HG03575 (cell line): ENCODE measurements at regions not wholly inside any gene's neighbourhood (a gene's known extent, or its start where the extent isn't known, plus 50 kb on each side); places are given as distances from the start of the nearest gene placed in this dataset.

Source experiments
- ATAC-seq: cut with Tn5 transposase; IDR thresholded peaks from one replicate; pipeline ENCODE4 v1.9.1; 2021; ENCODE audit not compliant: unreplicated experiment, insufficient number of reproducible peaks, low FRiP score; ENCODE audit errors: extremely low read depth

DNA sequence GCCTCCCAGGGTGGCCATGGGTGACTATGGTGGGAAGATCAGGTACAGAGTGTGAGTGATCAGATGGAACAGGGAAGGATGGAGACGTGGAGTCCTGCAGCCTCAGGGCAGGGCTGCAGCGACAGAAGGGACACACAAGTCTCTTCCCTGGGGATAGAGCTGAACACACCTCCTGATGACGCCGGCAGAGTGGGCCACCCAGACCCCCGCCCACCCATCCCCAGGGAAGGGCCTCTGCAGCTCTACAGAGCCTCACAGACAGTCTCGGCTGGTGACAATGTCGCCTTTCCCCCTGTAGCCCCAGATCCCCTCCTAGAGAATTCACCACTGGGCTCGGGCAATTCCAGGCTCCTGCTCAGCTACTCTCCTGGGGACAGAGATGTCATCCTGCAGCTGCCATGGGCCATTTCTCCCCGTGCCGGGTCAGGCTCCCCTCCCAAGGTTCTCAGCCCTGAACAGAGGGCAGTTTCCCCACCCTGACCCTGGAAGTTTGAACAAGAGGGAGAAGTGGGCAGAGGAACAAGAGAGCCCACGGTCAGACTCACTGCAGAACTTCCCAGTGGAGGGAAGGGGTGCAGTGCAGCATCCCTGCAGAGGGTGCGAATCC, 115.7 kb downstream of the NCOR2 start:
- ATAC-seq, result no peak

DNA sequence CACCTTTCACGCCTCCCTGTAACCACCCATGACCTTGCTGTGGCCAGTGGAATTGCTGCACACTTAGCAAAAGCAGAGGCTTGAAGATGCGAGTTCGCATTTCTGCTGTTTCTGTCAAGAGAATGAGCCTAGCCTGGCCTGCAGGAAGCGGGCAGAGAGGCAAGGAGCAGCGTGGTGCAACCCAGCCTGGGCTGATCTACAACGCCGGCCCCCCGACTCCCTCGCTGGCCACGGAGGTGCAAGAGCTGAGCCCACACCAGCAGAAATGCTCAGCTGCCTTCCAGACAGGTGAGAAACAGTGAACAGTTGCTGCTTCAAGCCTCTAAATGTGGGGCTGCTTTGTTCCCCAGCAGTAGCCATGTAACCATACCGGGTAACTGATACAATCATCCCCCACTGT, 116.4 kb downstream of the NCOR2 start:
- no peak for ATAC-seq

DNA sequence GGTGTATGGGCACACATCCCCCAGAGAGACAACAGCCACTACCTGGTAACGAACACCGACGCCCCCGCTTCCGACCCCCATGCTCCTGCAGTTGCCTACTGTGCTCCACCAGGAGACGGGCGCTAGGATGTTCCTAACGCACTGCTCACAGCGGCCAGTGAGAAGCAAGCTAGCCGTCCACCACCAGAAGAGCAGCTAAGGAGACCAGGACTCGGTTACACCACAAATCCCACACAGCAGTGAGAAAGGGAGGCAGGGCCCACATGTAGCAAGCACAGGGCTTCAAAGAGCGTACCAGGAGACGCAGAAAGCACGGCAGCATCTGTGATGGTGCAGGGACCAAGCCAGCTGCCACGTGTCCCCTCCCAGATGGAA, 117.0 kb downstream of the NCOR2 start:
- ATAC-seq, result no peak

DNA sequence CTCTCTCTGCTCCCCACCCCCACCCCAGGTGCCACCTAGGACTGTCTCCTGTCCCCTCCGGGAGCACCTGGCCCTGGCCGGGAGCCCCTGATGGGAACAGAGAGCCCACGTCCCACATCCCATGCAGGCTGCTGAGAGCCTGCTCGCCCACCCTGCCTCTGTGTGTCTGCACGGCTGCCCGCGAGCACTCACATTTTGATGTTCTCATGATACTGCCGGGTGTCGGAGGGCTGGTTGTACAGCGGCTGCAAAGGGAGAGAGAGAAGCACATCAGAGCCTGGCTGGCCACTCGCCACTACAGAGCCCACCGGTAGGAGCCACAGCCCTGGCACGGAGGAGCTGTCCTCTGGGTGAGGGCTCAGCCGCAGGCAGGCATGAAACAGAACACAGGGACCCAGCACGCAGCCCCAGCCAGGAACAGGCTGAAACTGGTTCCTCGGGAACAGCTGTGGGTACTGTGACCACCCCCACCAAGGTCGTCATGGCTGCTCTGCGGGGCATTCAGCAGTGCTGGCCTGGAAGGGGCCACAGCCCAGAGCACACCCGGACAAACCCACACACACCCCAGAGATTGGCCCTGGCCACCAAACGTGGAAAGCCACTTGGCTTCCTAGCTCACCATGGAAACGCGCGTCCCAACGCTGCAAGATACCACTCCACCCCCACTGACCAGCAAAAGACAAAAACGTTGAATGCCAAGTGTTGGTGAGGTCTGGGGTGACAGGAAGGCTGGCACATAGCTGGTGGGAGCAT, 117.6 kb downstream of the NCOR2 start:
- no peak for ATAC-seq

DNA sequence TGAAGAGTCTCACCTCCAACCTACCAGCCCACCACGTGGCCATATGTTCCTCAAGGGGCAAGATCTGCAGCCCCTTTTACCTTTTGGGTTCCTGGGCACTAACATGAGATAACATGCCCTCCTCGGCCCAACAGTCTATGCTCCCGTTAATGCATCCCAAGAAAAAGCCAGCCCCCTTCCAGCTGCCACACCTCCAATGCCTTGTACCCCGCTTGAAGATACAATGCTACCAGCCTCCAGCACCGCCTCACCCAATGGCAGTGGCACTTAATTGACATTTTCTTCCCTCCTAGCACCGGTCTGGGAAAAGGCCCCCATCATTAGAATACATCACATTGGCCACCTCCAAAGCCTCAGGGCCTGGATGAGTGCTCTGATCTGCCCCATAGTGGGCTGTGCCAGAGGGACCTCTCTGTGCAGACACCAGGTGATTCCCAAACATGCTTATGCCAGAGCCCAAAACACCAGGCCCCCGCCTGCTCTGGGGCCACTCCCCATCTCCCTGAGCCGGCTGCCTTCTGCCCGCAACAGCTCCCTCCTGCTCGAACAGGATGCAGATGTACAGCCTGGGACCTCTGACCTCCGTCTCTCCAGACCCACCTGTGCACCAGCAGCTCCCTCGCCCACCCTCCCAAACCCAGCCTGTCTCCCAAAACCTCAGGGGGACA, 118.3 kb downstream of the NCOR2 start:
- no peak for ATAC-seq

DNA sequence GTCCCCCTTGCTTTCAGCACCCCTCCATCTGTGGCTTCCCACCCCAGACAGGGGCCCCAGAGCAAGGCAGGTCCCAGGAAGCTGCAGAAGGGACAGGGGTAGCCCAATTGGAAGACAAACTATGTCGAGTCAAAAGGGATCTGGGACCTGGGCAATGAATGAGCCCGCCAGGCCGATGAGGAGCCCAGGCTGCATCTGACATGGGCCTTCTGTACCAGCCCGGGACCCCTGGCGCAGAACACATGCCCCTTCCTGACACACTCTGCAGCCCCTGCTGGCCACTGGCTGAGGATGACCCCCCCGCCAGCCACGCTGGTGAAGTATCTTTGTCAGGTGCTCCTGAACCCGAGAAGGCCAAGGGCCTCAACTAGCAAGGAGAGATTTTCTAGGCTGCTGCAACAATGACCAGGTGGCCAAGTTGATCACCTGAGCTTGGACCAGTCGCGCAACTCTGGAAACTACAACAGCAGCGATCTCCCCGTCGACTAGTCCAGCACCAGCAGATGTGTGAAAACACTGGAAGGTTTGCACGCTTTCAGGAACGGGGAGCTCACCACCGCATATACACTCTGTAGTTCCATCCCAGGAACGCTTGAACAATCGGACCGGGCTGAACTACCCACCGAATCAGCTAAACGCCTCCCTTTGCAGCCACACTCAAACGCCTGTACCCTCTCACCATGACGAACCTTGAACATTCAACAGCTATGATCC, 119.0 kb downstream of the NCOR2 start:
- no peak for ATAC-seq

DNA sequence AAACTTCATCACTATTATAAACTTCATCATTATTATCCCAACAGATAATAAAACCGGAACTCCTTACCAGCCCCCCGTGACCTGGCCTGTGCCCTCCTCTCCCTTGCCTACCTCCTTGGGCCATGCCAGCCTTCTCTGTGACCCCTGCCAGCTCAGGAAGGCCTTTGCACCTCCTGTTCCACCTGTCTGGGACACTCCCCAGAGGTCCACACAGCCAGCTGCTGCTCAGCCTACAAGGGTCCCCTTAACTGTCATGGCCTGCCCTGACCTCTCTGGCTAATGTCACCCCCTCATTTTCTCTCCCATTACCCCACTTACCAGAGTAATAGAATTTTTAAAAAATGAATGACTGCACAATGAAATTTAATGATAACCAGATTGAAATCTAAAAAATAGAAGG, 121.0 kb downstream of the NCOR2 start:
- no peak for ATAC-seq

DNA sequence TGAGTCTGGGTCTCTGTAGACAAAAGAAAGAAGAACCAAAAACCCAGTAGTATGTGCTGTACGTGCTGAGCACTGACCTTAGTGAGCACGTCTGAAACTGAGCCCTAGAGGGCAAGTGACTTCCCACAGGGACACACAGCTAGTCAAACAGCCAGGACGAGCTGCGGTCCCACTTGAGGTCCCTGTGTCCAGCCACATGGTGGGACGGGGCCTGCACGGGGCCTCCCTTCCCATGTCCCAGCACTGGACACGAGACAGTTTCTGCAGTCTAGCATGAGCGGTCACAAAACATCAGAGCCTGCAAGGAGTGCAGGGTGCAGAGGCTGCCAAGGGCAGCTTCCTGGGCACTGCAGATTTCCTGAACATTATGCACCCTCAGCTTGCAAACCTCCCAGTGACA, 121.6 kb downstream of the NCOR2 start:
- no peak for ATAC-seq

DNA sequence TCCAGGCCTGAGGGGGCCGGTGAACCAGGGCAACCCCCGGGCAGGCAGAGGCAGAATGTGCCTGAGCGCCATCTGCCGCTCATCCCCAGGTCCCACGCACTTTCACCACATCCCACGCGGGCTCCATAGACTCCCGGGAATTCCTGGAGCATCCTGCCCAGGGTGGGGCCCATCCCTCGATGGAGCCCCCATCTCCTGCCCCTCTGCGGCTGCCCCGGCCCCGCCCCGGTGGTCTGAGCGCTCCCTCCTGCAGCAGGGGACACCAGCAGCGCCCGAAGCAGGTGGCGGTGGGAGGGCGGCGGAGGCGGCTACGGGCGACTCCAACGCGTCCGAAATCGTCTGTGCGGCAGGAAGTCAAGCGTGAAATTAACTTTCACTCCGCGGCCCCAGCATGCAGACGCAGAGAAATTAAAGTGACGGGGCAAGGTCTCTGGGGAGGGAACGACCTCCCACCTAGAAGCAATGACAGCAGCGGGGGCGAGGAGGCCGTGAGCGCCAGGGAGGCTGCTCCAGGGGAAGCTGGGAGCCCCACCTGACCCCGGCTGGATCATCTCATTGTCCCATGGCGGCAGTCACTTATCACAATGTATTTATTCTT, 122.2 kb downstream of the NCOR2 start:
- ATAC-seq, result no peak

DNA sequence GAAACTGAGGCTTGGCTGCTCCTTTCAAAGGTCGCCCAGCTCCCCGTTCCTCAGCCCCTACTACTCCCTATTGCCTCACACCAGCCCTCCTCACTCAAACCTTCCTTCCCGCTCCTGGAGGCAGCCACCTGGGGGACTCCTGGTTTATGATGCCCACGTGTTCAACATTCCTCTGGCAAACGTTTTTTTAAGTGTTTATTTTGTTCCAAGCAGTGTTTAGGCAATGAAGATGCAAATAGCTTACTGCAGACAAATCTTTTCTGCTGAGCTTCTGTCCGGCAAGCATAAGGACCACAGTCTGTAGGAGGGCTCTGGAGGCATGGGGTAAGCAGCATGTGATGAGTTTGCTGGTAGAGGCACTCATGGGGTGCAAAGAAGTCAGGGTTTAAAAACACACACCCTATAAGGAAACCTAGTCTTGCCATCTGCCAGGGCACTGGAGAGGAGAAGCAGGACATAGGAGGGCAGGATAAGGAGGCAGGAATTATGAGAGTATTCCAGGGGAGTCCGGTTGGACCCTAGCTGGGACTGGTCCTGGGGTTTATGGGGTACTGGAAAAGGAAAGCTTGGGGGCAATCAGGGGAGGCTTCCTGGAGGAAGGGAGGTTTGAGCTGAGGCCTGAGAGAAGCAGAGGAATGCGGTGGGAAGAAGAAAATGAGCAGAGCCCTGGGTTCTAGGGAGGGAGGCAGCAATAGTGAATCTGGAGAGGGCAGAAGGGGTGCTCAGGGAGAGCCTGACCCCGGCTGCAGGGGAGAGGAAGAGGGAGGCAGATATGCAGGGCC, 123.3 kb downstream of the NCOR2 start:
- no peak for ATAC-seq

DNA sequence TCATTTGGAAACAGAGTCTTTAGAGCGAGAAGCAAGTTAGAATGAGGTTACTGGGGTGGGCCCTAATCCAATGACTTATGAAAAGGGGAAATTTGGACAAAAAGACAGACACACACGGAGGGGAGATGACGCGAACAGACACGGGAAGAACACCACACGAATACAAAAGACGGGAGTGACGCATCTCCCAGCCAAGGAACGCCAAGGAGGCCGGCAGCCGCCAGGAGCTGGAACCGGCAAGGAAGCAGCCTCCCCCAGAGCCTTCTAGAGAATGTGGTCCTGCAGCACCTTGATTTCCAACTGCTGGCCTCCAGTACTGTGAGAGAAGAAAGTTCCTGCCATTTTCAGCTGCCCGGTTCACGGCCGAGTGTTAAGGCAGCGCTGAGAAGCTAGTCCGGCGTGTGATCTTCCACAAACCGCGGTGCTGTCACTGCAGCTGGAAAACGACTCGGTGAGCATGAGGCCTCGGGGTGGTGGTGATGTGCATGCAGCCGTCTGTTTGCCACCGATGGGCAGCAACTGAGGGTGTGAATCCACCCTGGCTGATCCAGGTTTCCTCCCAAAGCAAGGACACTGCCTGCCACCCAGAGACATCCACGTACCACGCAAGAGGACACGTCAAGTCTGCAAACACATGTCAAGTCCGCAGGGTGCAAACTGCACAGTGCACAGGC, 124.5 kb downstream of the NCOR2 start:
- no peak for ATAC-seq

DNA sequence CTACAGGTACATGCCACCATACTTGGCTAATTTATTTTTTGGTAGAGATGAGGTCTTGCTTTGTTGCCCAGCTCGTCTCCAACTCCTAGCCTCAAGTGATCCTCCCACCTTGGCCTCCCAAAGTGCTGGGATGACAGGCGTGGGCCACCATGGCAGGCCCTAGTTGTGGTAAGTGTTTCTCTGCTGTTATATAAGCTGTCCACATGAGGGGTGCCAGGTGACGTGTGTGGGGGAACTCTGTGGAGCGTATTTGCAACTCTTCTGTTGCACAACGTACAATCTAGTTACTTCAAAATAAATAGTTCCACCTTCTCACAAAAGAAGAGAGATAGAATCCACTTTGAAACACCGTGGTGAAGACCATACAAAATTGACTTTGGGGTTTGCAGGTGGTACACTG, 125.1 kb downstream of the NCOR2 start:
- ATAC-seq, result no peak

DNA sequence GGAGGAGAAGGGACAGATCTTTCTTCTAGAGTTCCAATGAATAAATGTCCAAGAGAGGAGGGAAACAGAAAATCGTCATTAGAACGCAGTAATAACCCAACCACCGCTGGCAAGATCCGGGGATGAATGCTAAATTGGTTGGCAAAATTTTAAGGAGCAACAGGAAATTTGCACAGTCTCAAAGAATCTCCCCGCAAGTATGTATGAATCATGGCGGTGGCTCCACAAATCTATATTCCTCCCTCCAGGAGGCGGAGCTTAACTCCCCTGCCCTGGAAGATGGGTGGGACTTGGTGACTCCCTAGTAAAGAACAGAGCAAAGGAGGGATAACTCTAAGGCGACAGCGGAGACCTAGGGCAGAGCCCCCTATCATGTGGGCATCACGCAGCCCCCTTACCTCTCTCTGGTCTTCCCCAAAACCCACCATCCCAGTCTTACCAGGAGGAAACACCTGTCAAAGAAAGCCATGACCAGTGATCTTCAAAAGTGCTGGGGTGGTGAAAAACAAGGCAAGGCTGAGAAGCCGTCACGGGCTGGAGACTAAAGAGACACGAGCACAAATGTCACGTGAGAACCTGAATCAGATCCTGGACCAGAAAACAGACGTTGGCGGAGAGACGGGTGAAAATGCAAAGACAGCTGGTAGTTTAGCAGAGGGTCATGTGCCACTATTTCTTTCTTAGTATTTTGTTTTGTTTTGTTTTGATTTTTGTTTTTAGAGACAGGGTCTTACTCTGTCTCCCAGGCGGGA, 125.8 kb downstream of the NCOR2 start:
- ATAC-seq, result no peak

DNA sequence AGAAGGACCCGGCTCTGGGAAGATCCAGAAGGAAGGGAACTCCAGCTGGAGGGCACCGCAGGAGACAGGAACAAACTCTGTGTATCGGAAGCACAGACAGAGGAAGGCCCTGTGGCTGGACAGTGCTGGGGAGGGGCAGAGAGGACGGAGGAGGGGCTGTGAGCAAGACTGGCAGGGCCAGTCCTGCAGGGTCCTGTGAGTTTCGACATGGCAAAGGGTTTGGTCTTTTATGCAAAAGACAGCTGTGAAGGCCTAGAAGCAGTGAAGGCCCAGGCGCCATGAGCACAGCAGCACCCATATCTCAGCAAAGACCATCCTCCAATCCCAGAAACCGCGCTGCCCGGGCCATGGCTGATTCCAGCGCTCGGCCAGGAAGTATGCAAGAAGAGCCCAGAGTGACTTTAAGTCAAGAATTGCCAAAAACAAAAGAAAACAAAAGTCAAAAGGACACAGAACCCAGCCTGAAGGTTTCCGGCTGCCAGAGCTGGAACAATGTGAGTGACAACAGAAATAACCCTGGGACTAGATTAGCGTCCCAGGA, 126.5 kb downstream of the NCOR2 start:
- no peak for ATAC-seq

DNA sequence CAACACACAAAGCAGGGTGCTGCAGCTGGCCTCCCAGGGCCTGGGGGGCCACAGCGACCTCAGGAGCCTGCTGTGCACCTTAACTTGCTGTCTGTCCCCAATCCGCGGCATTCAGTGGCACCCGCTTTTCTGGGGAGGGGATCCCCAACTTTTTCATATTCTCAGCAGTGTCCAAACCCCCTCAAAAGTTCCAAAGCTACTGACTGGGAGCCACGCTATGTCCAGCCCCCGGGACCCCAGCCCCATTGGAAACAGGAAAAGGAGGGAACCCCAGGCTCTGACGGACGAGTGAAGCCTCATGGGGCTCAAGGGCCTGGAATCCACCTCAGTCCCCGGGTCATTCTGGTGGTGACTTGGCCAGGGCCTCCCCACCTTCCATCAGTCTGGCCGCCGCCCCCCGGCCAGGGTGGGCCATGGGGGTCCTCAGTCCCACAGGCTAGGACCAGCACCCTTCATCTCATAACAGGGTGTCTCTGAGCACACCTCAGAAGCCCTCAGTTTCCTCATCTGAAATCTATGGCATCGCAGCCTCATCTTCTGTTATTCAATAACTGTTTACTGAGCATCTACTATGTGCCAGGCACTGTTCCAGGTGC, 127.3 kb downstream of the NCOR2 start:
- ATAC-seq, result no peak

DNA sequence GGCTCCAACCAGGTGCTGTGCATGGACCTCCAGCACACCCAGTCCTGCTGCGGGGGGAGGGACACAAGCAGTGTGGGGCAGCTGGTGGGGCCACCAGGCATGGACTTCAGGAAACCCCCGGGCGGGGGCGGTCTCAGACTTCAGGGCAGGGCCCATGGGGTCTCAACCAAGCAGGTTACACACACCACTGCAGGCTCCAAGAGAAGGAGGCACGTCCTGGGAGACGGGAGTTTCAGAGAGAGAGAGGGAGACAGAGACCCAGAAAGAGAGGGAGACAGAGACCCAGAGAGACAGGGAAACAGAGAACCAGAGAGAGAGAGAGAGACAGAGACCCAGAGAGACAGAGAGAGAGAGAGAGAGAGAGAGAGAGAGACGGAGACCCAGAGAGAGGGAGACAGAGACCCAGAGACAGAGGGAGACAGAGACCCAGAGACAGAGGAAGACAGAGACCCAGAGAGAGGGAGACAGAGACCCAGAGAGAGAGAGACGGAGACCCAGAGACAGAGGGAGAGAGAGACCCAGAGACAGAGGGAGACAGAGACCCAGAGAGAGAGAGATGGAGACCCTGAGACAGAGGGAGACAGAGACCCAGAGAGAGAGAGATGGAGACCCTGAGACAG, 128.9 kb downstream of the NCOR2 start:
- no peak for ATAC-seq
